Islet precursor cell (in vitro differentiated cells): ENCODE measurements at regions not wholly inside any gene's neighbourhood (a gene's known extent, or its start where the extent isn't known, plus 50 kb on each side); places are given as distances from the start of the nearest gene placed in this dataset.
"Not testable (repeated sequence)": the region's sequence is repeated elsewhere in the genome, so short reads cannot be mapped to it uniquely, and the experiment has no call there.

ENCODE experiments used
- DNase-seq: peaks from one replicate; pipeline ENCODE4 v3.0.0-alpha.2; 2018

DNA sequence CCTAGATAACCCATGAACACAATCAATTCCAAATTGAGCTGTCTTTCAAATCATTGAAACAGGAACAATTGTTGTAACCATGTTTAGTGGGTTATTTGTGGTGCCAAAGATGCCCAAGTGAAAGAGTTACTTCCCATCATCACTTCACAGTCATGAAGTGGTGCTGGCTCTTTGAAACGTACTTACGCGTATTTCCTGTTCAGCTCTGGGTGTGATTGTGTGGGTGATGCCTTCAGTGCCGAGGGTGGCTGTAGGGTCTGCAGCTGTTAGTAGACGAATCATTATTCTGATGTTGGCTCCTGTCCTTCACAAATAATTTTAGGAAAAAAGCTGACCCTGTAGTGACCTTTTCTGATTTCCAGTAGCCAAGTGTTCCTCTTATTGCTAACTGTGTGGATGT lies 323.1 kb upstream of the KIAA1217 start:
- no peak for DNase-seq

DNA sequence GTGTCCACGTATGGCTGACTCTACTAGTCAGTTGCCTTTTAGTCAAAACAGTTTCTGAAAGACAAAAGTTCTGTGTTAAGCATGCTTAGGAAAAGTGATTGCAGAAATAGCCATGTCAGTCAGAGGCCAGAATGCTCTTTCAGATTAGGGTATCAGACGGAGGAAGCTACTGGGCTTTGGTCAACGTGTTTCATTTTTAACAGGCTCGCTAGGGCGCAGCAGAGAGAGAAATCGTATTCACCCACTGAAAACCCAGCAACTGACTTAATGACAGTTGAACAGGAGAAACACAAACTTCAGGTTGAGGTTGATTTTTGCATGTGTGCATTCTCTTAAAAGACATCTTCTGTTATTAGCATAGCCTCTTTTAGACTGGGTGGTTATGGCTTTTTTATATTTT lies 322.6 kb upstream of the KIAA1217 start:
- peak; percentile 53 for DNase-seq

DNA sequence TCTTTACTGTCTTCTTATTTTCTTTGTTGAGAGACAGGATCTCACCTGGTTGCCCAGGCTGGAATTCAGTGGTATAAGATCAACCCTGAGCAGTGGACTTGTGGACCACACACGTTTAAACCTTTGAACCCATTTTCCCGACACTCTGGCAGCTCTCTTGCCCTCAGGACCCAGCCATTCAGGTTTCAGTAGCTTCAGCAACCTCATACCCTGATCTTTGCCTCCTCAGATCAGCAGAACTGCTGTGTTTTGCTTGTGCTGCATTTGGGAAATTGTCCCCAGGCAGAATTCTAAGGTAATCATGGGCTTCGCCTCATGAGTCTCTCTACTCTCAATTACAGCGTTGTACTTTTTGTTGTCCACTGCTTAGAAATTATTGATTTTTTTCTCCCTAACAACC lies 317.6 kb upstream of the KIAA1217 start:
- DNase-seq, result peak; percentile 66

DNA sequence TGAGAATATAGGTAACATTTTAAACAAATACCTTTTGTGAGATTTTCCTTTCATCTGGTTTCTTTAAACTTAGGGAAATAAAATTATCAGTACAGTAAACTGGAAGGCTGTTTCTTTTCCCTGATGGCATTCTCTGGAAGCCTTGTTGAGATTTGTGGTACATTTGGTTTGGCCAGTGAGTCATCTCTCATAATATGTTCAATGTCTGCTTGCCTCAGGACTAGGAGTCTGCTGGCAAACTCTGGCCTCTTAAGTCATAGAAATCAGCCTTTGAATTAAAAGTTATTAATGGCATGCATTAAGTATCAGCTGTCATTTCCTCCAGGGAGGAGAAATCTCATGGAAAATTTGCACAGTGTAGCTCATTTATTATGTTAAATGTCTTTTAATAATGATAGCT lies 316.6 kb upstream of the KIAA1217 start:
- DNase-seq, result no peak

DNA sequence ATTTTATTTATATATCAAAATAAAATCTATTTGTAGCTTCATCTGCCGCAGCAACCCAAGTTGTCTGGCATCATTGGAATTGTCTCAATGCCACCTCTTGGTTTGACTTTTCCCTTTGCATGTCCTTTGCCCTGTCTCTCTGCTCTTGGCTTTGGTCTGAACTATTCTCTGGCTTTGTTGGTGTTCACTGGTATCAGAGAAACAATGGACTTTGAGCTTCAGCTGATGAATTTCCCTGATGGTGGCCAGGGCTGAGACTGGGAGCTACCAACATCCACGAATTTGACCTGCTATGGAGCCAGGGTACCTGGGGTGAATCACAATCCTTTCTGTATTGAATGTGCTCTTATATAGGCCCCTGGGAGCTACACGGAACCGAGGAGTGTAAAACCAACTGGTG lies 311.7 kb upstream of the KIAA1217 start:
- DNase-seq, result no peak

DNA sequence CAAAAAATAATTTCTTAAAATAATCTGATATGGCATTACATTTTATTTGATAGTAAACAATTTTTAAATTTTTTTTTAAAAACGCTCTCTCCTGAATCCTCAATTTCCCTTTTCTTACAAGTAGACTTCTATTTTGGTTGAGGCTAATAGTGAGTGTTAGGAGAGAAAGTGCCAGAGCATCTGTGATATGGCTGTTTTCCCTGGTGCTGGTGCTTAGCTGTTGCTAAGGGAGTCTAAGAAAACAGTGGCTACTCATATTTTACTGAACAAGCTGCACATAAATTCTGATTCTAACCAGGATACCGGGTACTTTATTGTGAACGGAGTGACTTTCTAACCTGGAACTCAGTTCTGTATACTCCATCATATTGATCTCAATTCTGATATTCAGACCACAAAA lies 311.1 kb upstream of the KIAA1217 start:
- DNase-seq, result no peak

DNA sequence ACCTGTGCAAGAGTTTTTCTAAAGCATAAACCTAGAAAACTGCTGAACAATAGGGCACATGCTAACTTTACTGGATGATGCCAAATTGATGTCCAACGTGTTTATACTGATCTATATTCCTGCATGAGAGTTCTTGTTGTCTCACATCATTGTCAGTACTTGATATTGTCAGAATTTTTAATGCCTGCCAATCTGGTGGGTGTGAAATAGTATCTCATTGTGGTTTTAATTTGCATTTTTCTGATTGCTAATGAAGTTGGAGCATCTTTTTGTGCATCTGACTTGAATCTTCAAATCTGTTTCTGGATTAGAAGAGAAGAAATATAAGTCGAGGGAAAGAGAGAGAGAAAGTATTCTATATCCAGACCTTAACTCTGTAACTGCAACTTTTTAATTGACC lies 309.8 kb upstream of the KIAA1217 start:
- no peak for DNase-seq

DNA sequence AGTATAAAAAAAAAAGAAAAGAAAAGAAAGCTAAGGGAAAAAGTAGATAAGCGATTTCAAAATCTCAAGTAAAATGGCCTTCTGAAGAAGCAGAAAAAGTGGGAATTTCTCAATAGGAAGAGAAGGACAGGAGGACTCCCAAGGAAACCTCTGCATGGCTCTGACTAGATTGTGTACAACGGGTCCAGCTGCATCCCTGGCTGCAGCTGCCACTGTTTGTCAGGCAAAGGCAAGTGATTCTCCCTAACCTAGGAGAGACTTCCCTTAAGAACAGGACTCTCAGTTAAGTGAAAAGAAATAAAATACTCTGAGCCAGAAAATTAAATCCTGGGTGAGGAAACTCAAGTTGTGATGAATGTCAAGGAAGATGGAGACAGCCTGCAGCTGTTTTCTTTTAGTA lies 298.6 kb upstream of the KIAA1217 start:
- no peak for DNase-seq

DNA sequence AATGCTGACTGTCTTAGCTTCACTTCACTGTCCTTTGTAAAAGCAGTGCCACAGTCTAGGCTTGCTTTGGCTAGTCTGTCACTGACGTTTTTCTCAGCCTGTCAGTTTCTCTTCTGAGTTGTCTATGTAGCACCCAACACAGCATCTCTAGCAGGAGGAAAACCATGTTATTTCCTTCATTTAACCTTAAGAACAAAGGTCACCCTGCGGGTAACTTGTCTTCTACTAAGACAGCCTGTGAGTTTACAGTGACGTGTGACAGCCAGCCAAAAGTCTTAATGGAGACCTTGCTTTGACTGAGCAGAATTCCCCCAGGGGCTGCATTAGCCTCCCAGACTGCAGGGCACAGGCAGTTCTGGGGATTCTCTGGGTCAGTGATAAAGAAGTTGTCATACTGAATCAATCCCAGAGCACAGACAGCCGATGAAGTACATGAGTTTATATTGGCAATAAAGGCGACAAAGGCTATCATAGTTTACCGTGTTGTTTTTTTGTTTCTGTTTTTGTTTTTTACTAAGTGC lies 296.0 kb upstream of the KIAA1217 start:
- peak; percentile 83 for DNase-seq

DNA sequence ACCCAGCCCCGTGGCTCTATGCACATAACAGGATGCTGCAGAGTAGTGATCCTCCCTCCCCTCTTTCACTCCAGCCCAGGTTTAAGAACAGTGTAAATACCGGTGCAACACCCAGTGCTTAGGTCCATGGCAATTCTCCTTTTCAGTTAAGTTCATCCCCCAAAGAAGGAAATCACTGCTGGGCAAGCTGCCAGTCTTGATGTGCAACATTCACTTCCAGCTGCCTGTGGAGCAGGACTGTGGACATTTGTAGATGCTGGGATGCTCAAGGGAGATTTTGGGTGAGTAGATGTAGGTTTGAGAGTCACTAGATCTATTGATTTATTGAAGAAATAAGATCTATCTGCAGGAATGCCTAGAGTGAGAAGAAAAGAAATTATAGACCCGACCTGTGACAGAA lies 294.3 kb upstream of the KIAA1217 start:
- peak; percentile 30 for DNase-seq

DNA sequence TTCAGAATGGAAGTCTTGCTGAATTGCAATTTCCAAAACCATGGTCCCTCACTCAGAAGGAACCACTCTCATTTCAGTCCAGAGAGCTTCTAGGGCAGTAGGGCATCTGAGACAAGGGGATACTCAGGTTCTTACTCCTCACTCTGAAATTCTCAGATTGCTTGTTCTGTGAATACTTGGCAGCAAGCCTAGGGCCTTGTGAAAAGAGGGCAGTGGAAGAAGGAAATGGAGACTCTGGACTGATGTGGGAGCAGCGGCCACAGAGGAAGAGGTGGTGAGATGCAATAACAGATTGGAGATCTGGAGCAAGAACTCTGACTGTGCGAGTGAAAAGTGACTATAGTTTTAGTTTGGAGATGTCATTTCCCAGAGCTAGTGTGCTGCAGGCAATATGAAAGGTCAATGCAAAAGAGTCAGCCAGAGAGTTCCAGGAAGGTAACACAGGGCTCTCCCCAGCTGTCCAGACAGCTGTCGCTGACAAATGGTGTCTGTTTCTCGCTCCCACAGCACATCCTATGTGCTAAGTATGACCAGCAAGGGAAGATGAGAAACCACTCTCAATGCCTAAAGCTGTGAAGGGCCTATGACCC lies 291.6 kb upstream of the KIAA1217 start:
- DNase-seq, result peak; percentile 66

DNA sequence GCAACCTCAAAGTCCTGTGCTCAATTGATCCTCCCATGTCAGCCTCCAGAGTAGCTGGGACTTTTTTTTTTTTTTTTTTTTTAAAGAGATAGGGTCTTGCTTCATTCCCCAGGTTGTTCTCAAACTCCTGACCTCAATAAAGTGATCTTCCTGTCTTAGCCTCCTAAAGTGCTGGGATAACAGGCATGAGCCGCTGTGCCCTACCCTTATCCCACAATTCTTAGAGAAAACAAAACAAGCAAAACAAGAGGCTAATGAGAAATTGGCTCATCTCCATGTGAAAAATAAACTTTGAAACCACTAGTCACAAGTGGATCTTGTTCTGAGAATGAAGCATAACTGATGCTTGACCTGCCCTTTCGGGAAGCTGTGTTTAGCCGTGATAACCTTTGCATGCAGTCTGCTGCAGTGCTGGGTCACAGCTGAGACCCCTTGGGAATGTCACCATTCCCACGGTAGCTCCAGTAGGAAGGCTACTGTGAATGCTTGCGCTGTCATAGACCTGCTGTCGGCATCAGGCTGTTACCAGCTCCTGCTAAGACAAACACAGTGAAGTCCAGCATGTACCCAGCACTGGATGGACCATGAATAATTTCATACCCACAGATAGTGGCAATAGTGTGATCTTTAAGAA lies 290.7 kb upstream of the KIAA1217 start:
- peak; percentile 53 for DNase-seq

DNA sequence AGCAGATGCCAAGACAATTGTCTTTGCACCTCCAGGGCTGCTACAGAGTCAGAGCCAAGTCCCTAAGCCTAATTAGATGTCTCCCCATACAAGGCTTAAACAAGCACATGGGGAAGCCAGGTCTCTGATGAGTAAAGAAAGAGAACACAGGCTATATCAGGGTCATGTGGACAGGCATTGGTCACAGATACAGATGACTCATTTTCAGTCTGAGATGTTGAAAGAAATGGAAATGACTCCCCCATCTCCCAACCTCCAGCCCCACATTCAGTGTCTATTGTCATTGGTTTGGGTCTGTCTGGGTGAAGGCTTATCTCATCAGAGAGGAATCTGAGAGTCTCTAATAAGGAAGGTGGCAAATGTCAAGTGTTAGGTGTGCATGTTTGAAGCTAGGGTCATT lies 290.1 kb upstream of the KIAA1217 start:
- peak; percentile 82 for DNase-seq

DNA sequence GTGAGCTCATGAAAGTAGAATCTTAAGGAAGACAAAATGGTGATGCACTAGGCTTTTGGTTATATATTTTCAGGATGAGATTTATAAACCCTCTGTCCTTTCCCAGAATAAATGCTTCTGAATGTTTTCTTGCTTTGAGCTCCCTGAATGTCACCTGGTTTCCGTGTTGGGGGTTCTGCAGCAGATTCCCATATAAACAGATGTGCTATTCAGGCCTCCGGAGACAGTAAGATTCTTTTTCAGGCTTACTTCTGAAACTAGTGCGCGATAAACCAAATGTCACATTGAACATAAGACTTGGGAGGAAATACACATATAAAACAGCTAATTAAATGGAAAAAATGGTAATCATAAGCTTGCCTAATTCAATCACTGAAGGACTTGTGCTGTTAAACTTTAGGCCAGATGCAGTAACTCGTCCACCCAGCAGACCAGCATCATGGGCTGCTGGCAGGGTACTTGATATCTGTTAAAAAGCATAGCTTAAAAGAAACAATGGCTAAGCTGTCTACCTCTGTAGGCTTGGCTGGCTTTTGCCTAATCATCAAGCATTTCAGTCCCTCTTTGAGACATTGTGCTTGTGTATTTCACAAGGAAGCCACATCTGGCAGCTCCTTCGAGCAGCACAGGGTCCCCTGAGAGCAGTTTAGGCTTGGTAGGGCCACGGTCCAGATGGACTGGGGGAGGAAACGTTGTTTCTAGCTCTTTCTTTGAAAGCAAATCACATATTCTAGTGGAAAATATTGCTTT lies 281.2 kb upstream of the KIAA1217 start:
- no peak for DNase-seq

DNA sequence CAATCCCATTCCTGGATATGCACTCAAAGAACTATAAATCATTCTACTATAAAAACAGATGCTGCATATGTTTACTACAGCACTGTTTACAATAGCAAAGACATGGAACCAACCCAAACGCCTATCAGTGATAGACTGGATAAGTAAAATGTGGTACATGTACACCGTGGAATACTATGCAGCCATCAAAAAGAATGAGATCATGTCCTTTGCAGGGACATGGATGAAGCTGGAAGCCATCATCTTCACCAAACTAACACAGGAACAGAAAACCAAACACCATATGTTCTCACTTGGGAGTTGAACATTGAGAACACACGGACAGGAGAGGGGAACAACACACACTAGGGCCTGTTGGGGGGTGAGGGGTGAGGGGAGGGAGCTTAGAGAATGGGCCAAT lies 274.9 kb upstream of the KIAA1217 start:
- DNase-seq, result not testable (repeated sequence)

DNA sequence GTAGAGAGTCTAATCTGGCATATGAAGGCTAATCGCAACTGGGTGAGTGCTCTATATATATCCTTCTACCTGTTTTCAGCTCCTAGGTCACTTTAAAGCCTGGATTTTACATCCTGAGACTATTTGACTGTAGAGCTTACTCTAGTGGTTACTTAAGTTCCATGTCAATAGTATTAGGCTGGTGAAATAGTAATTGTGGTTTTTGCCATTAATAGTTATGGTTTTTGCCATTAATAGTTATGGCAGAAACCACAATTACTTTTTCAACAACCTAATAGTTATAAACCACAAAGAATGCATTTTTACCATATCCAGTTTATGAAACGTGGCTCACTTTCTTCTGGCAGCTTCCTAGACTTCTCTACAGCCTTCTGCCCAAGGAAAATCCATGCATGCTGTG lies 263.1 kb upstream of the KIAA1217 start:
- no peak for DNase-seq

DNA sequence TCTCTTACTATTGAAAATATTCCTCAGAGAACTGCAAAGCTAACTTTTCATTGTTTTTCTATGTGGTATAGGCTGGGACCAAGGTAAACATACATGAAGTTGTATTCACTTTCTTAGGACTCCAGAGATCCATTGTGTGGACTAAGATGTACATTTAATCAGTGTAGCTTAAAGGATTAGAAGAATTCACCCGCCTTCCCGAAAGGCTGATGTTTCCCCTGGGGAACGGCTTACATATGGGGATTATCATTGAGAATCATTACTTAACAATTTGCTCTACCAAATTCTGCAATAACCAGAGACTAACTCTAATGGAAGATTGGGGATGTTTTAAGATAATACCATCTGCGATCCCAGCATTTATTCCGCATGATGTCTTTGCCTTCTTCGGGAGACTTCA lies 257.1 kb upstream of the KIAA1217 start:
- DNase-seq, result no peak

DNA sequence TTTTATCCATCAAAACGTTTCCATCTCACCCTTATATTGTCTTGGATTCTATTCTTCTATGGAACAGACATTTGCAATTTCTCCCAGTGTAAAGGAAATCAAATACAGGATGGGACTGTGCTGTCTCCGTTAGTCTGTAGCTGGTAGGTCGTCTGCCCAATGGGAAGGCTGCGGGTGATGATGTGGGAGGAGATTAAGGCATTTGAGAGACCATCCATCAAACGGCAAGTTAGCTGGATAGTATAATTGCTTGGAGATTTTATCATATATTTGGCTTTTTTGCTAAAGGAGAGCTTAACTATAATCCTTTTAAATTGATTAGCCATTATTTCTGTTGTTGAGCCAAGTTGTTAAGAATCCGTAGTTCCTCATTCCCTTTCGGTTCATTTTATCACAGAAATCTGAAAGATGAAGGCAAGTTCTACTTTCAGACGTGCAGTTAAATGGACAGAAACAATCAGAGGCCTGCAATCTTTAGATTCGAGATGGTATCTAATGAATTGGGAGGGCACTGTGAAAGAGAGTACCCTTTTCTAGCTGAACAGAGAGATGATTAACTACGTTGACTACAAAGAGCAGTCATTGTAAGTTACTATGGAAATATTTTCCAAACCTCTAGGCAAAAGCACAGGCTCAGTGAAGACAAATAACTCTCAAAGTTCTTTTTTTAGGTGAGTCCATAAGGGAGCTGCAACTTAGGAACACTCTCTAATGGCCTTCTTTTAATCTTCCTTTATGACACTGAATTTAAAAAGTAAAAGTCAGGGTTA lies 253.3 kb upstream of the KIAA1217 start:
- no peak for DNase-seq

DNA sequence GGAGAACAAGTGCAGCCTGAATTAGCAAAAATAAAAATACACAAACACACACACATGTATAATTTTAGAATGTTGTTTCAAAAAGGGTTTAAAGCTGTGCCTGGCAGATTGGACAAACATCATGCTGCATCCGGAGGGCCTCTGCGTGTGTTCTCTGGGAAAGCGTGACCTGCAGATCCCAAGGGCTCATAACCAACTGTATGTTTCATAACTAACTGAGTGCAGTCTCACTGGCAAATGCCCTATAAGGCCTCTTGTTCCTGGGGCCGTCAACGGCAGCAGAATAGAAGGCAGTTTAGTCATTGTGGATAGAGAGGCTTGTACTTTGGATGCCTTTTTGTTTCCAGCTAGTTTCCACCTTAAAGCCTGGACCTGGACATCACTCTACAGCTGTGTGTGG lies 243.8 kb upstream of the KIAA1217 start:
- DNase-seq, result no peak

DNA sequence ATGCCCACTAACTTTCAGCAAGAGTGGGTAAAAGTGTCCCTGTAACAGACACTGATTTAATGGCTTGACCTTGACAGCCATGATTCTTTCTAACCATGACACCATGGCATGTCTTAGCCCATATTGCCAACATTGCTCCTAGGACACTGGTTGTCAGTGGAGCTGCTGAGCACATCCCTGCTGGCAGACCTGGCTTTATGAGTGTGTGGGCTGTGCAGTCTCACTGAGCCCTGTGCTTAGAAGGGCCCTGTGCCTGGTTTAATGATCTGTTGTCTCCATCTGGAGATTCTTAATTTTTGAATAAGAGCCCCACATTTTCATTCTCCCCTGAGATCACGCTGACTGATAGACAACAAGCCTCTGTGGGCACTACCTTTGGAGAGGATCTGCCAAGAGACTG lies 243.1 kb upstream of the KIAA1217 start:
- DNase-seq, result no peak

DNA sequence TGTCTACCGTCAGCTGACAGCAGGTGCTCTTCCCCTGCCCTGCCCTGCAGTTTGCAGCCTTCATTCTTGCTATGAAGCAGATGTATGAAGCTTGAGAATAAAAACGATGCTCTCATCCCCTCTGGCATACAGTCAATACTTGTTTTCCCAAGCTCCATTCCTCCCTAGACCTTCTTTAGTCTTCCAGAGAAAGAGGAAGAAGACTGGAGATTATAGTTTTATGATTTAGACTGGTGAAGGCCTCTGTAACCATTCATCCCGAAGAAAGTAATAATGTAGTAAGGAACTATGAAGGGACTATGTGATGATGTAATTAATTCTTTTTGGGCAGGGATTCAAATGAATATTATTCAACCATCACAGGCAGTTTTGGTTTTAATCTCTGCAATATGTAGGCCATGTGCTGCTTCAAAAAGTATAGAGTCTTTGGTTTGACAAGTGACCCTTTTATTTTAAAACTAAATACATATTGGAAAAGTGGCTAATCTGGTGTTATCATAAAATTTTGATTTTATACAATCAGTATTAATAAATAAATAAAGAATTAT lies 242.4 kb upstream of the KIAA1217 start:
- no peak for DNase-seq

DNA sequence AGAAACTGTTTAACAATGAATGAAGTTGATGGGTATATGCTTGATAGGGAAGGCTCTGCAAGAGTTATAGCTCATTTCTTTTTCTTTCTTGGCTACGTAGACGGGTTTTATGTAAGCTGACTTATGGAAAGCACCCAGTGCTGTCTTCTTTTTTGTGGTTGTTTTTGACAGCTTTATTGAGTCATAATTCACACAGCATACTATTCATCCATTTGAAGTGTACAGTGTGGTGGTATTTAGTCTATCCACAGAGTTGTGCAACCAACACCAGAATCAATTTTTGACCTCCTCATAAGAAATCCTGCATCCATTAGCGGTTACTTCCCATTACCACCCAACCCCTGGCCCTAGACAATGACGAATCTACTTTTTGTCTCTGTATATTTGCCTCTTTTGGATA lies 240.6 kb upstream of the KIAA1217 start:
- DNase-seq, result no peak

DNA sequence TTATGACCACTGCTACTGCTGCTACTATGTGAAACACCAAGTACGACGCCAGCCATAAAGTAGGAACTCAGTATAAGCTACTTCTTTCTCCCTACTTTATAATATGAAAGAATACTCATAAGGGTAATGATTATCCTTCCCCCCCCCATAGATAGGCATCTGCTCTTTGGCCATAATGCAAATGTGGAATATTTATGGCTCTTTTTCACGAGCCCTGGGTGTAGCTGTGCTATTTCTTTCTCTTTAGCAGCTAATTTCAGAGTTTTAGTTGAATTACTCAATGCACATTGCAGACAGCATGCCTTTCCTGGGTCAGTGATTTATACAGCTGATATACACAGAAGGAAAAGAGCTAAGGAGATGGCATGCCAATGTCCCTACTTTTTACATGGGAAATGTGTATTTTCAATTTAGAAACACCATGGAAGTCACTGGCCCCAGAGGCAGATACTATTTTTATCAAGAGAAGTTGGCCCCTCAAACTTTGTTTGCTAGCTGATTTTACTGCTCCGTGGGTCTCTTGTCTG lies 234.1 kb upstream of the KIAA1217 start:
- DNase-seq, result no peak
